GM12865 (cell line): ENCODE measurements at regions not wholly inside any gene's neighbourhood (a gene's known extent, or its start where the extent isn't known, plus 50 kb on each side); places are given as distances from the start of the nearest gene placed in this dataset.

Experiments
- DNase-seq: peaks from one replicate; pipeline ENCODE4 v3.0.0; 2010; ENCODE audit warnings: low read depth
- H3K4me3 ChIP-seq: 2 replicates; pipeline ENCODE4 v1.5.1; 2011; ENCODE audit warnings: mild to moderate bottlenecking, low read depth, low read length, control low read depth
- TF ChIP-seq, protein P1 (sequence below): IDR thresholded peaks from 2 replicates; pipeline ENCODE4 v1.5.1; 2011; ENCODE audit warnings: low read length, control low read depth, low read depth, inconsistent platforms; ENCODE audit not compliant: insufficient read depth; ENCODE audit errors: missing control alignments

GRCh38 chr5:87954121-87954520 lies 314.5 kb downstream of the TMEM161B start:
- TF ChIP-seq, protein P1, sequence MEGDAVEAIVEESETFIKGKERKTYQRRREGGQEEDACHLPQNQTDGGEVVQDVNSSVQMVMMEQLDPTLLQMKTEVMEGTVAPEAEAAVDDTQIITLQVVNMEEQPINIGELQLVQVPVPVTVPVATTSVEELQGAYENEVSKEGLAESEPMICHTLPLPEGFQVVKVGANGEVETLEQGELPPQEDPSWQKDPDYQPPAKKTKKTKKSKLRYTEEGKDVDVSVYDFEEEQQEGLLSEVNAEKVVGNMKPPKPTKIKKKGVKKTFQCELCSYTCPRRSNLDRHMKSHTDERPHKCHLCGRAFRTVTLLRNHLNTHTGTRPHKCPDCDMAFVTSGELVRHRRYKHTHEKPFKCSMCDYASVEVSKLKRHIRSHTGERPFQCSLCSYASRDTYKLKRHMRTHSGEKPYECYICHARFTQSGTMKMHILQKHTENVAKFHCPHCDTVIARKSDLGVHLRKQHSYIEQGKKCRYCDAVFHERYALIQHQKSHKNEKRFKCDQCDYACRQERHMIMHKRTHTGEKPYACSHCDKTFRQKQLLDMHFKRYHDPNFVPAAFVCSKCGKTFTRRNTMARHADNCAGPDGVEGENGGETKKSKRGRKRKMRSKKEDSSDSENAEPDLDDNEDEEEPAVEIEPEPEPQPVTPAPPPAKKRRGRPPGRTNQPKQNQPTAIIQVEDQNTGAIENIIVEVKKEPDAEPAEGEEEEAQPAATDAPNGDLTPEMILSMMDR = no peak
- DNase-seq = no peak
- H3K4me3 ChIP-seq = no peak overlapping the region

DNA sequence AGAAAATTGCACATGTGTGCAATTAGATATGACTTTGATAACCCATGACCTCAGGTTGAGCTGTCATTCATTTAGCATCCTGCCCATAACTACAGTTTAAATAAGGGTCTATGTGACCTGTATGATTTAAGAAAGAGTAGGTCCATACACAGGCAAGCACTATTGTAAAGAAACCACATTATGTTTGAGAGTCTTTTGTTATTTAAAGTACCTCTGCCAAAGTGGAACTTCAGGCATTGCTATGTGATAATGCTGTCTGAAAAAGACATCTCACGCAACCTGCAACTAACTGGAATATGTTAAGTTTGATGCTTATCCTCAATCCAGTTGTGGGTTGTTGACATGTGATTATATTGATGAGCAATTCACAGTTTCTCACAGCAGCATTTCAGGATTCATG lies 317.0 kb downstream of the TMEM161B start:
- H3K4me3 ChIP-seq = no peak overlapping the region
- TF ChIP-seq, protein P1 = no peak
- no peak for DNase-seq

DNA sequence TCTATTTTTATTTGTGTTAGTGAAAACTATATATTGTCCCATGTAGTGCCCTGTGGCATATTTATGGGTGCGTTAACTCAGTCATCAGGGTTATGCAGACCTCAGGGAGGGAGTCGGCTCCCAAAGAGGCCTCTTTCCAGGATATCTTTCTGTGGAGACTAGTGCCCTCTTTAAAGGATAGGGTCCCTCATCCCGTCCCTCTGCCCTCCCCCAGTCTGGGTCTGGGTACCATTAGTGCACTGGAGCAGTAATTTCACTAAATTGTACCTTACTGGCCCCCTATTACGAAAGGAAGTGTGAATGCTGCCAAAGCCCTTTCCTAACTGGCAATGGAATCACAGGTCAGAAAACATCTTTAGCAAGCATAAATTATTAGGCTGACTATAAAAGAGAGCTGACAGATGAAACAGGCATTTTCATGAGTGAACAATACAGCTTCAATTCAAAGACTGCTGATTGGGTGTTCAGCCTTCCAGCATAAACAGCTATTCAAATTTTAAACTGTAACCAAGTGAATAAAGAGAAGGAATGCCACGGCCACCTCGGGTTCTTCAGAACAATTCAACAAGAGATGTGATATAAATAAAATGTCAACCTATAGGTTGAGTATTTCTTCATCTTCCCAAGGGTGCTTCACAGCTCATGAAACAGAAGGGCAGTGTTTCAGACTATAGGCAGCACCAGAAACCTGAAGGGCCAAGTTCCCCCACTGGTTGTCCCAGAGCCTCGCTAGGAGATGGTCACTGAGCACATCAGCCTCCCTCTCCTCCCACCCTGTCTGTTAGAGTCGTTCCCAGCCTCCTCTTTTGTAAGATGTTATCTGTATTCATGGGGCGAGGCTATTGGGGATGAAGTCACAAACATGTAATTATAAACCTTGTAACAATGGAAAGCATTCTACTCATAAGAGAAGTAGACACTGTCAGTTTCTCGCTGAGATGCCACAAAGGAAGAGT lies 318.7 kb downstream of the TMEM161B start:
- no peak for DNase-seq
- TF ChIP-seq, protein P1 = no peak
- no peak overlapping the region for H3K4me3 ChIP-seq

DNA sequence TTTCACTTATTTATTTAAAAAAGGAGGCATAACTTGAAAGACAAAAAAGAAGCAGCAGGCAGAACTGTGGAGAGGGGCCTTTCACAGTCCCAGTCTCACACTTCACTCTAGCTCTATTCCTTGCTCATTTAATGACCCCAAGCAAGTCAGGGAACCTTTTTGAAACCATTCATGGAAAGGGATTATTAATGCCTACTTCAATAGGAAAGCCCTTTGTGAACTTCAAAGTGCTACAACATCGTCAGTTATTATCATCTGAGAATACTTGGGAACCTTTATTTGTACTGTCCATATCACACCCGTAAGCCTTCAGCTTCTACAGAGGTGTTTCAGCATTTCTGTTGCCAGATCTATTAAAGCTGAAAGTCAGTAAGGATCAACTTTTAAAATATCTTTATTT lies 320.2 kb downstream of the TMEM161B start:
- no peak for DNase-seq
- TF ChIP-seq, protein P1 = no peak
- H3K4me3 ChIP-seq = no peak overlapping the region

GRCh38 chr5:87946271-87946670 lies 322.4 kb downstream of the TMEM161B start:
- no peak overlapping the region for H3K4me3 ChIP-seq
- TF ChIP-seq, protein P1 = no peak
- no peak for DNase-seq

DNA sequence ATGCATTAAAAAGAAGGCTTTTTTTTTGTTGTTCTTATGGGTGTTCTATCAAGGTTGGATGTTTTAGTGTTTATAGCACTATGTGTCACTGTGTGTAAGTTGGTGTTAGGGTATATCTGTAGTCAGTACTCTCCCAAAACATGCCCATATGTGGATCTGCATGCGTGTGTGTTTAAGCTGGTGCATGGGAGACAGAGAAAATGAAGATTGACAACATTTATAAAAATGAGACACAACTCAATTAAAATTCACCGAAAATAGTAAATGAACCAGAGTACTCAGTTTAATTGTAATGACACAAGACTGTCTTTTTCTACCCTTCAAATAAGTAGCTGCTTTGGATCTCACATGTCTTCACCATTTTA lies 323.4 kb downstream of the TMEM161B start:
- TF ChIP-seq, protein P1 = no peak
- DNase-seq = no peak

More for the DNA sequence above, 323.4 kb downstream of the TMEM161B start:
- no peak overlapping the region for H3K4me3 ChIP-seq
